HG02938 (cell line): ENCODE measurements at regions not wholly inside any gene's neighbourhood (a gene's known extent, or its start where the extent isn't known, plus 50 kb on each side); places are given as distances from the start of the nearest gene placed in this dataset.

ENCODE experiments used
- ATAC-seq: cut with Tn5 transposase; IDR thresholded peaks from one replicate; pipeline ENCODE4 v1.9.1; 2021; ENCODE audit warnings: mild to moderate bottlenecking, moderate library complexity; ENCODE audit not compliant: unreplicated experiment

- no peak for ATAC-seq
Measured at GRCh38 chr1:69203166-69203565, 364.6 kb upstream of the LRRC7 start.

GRCh38 chr1:69213644-69214043 is 354.1 kb upstream of the LRRC7 start:
- no peak for ATAC-seq

GRCh38 chr1:69215883-69216282 is 351.8 kb upstream of the LRRC7 start:
- ATAC-seq: no peak

- no peak for ATAC-seq
Measured at GRCh38 chr1:69220672-69221071, 347.1 kb upstream of the LRRC7 start.

- ATAC-seq: no peak
Measured at GRCh38 chr1:69221524-69221923, 346.2 kb upstream of the LRRC7 start.

- ATAC-seq: no peak
Measured at GRCh38 chr1:69223156-69223555, 344.6 kb upstream of the LRRC7 start.

- ATAC-seq: no peak
Measured at GRCh38 chr1:69228501-69228900, 339.2 kb upstream of the LRRC7 start.

- no peak for ATAC-seq
Measured at GRCh38 chr1:69230208-69230607, 337.5 kb upstream of the LRRC7 start.

GRCh38 chr1:69233463-69233862 is 334.3 kb upstream of the LRRC7 start:
- ATAC-seq: no peak

- ATAC-seq: no peak
Measured at GRCh38 chr1:69244211-69244610, 323.5 kb upstream of the LRRC7 start.

- ATAC-seq: no peak
Measured at GRCh38 chr1:69246109-69246508, 321.6 kb upstream of the LRRC7 start.

GRCh38 chr1:69246710-69247109 is 321.0 kb upstream of the LRRC7 start:
- no peak for ATAC-seq

- ATAC-seq: no peak
Measured at GRCh38 chr1:69252696-69253095, 315.0 kb upstream of the LRRC7 start.

- ATAC-seq: no peak
Measured at GRCh38 chr1:69256036-69256435, 311.7 kb upstream of the LRRC7 start.

- ATAC-seq: no peak
Measured at GRCh38 chr1:69258842-69259241, 308.9 kb upstream of the LRRC7 start.

GRCh38 chr1:69263921-69264391 is 303.8 kb upstream of the LRRC7 start:
- no peak for ATAC-seq

- ATAC-seq: no peak
Measured at GRCh38 chr1:69269491-69269890, 298.2 kb upstream of the LRRC7 start.

- no peak for ATAC-seq
Measured at GRCh38 chr1:69271587-69272125, 296.1 kb upstream of the LRRC7 start.

- ATAC-seq: no peak
Measured at GRCh38 chr1:69272684-69273083, 295.0 kb upstream of the LRRC7 start.

- no peak for ATAC-seq
Measured at GRCh38 chr1:69278923-69279322, 288.8 kb upstream of the LRRC7 start.

- ATAC-seq: no peak
Measured at GRCh38 chr1:69283516-69283915, 284.2 kb upstream of the LRRC7 start.

GRCh38 chr1:69284508-69284907 is 283.2 kb upstream of the LRRC7 start:
- no peak for ATAC-seq

- no peak for ATAC-seq
Measured at GRCh38 chr1:69288416-69288815, 279.3 kb upstream of the LRRC7 start.
